ENCODE measurements at regions not wholly inside any gene's neighbourhood (a gene's known extent, or its start where the extent isn't known, plus 50 kb on each side); places are given as distances from the start of the nearest gene placed in this dataset.

- no peak for DNase-seq
Measured at GRCh38 chr9:129469988-129470316, 150.9 kb downstream of the C9orf50 start.

- DNase-seq = no peak
Measured at GRCh38 chr9:129469188-129469987, 151.5 kb downstream of the C9orf50 start.

GRCh38 chr9:129467739-129468666 is 152.9 kb downstream of the C9orf50 start:
- DNase-seq = no peak

GRCh38 chr9:129467004-129467588 is 153.8 kb downstream of the C9orf50 start:
- peak; percentile 42 for DNase-seq

- no peak for DNase-seq
Measured at GRCh38 chr9:129465834-129466535, 154.9 kb downstream of the C9orf50 start.

GRCh38 chr9:129464972-129465833 is 155.7 kb downstream of the C9orf50 start:
- peak; percentile 30 for DNase-seq

- DNase-seq = no peak
Measured at GRCh38 chr9:129463994-129464393, 156.9 kb downstream of the C9orf50 start.

- no peak for DNase-seq
Measured at GRCh38 chr9:129463477-129463876, 157.4 kb downstream of the C9orf50 start.

- no peak for DNase-seq
Measured at GRCh38 chr9:129462360-129462759, 158.5 kb downstream of the C9orf50 start.

- DNase-seq = peak; percentile 98
Measured at GRCh38 chr9:129460323-129461261, 160.3 kb downstream of the C9orf50 start.

GRCh38 chr9:129459547-129460322 is 161.2 kb downstream of the C9orf50 start:
- DNase-seq = no peak

- peak; percentile 74 for DNase-seq
Measured at GRCh38 chr9:129458663-129459546, 162.0 kb downstream of the C9orf50 start.

- DNase-seq = peak; percentile 75
Measured at GRCh38 chr9:129458155-129458661, 162.7 kb downstream of the C9orf50 start.

- DNase-seq = no peak
Measured at GRCh38 chr9:129457325-129457779, 163.5 kb downstream of the C9orf50 start.

GRCh38 chr9:129456549-129457324 is 164.2 kb downstream of the C9orf50 start:
- no peak for DNase-seq

GRCh38 chr9:129455151-129455995 is 165.5 kb downstream of the C9orf50 start:
- DNase-seq = no peak
